ENCODE measurements at regions not wholly inside any gene's neighbourhood (a gene's known extent, or its start where the extent isn't known, plus 50 kb on each side); places are given as distances from the start of the nearest gene placed in this dataset.
A peak's percentile ranks its signal among the peaks of the same experiment; 100 is the strongest.

GRCh38 chr12:34236073-34236472 is 213.8 kb downstream of the ALG10 start (continued):
- peak; percentile 83; the same call in 1 of the 2 replicates for TF ChIP-seq TRIM22 (IDR thresholded peaks at IDR 0.05)
- peak; percentile 55 for TF ChIP-seq ZNF282 (IDR thresholded peaks at IDR 0.05; ENCODE audit: partially characterized antibody)
- TF ChIP-seq DMTF1 (CRISPR knock-in tag; IDR thresholded peaks at IDR 0.05), result no peak
- no peak for TF ChIP-seq HMGXB4 (CRISPR knock-in tag; IDR thresholded peaks at IDR 0.05; ENCODE audit: borderline replicate concordance in 1 of 2, low read depth in 1 of 2)

DNA sequence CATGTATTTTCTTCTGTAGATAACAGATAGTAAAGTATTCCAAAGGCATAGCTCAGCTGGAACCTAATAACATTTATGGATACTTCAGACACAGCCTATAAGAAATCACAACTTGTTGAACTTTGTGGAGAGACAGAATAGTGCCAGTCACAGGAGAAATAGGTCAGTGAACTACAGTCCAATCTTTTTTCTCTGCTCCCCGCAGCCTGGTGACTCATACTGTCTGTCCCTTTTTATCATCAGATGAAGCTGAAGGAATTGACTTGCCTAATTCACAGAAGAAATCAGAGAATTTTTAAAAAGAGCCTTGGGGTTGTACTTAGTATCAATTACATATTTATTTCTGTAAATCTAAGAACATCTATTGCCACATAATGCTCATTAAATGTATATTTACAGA is 222.3 kb downstream of the ALG10 start:
- ATAC-seq (no peak), DNase-seq (ENCODE audit: low spot score) (no peak), FAIRE-seq (no peak)
- Histone ChIP-seq H3K36me3 (replicated peaks in 1 of 2; ENCODE audit: control insufficient read depth in 1 of 2, insufficient read depth in 2 of 2, low read length in 2 of 2) (no peaks in the 10 kb centered on the region), H3K27me3 (ENCODE audit: control insufficient read depth in 1 of 2, insufficient read depth in 2 of 2, low read length in 2 of 2) (no peaks in the 10 kb centered on the region), H3K4me1 (ENCODE audit: insufficient read depth, low read length) (no peaks in the 10 kb centered on the region), H3K9me3 (ENCODE audit: low read length) (no peaks in the 10 kb centered on the region), H3K79me2 (ENCODE audit: insufficient read depth, low read length) (no peaks in the 10 kb centered on the region), H3K27ac (ENCODE audit: extremely low read length, insufficient read depth, low read length) (no peak overlapping the region), H3K4me3 (replicated peaks in 1 of 3; ENCODE audit: insufficient read depth in 1 of 3, low read depth in 2 of 3, low read length in 3 of 3) (no peak overlapping the region), H4K20me1 (ENCODE audit: insufficient read depth, low read length) (no peaks in the 10 kb centered on the region), H3K9ac (ENCODE audit: insufficient read depth, low read depth, low read length) (no peak overlapping the region), H2AFZ (ENCODE audit: low read length) (no peak overlapping the region), H3K4me2 (ENCODE audit: low read depth, low read length) (no peak overlapping the region)
- BruUV-seq (replicated peaks), result no TSS peak
- in situ Hi-C loops (cut with HindIII; ENCODE audit: extremely low pct_ligation_motif_present, low pct_unique_long_range_greater_than_20kb) (no loop called here), intact Hi-C loops (cut with micrococcal nuclease; ENCODE audit: unreplicated experiment) (no loop called here)
- WGBS (ENCODE audit: low lambda C conversion rate), result 0% methylated on average over 1 of the region's 1 CpG
- ChIA-PET CTCF (ENCODE audit: low intra/inter-chr PET ratio, low total read pairs) (no interaction called here), POLR2A (no interaction called here)
- TF ChIP-seq ZNF24 (IDR thresholded peaks at IDR 0.05) (no peak), CSRNP2 (CRISPR knock-in tag; conservative IDR thresholded peaks at IDR 0.05; ENCODE audit: low read depth) (no peak), SP2 (CRISPR knock-in tag; IDR thresholded peaks at IDR 0.05) (no peak), KLF15 (CRISPR knock-in tag; IDR thresholded peaks at IDR 0.05; ENCODE audit: borderline replicate concordance) (no peak), ZNF251 (CRISPR knock-in tag; IDR thresholded peaks at IDR 0.05) (no peak), ZNF12 (CRISPR knock-in tag; IDR thresholded peaks at IDR 0.05) (no peak), ZNF703 (CRISPR knock-in tag; IDR thresholded peaks at IDR 0.05; ENCODE audit: borderline replicate concordance) (no peak), ZNF615 (CRISPR knock-in tag; IDR thresholded peaks at IDR 0.05; ENCODE audit: borderline replicate concordance) (no peak)
- TF ChIP-seq, protein P1, sequence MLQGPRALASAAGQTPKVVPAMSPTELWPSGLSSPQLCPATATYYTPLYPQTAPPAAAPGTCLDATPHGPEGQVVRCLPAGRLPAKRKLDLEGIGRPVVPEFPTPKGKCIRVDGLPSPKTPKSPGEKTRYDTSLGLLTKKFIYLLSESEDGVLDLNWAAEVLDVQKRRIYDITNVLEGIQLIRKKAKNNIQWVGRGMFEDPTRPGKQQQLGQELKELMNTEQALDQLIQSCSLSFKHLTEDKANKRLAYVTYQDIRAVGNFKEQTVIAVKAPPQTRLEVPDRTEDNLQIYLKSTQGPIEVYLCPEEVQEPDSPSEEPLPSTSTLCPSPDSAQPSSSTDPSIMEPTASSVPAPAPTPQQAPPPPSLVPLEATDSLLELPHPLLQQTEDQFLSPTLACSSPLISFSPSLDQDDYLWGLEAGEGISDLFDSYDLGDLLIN (CRISPR knock-in tag; IDR thresholded peaks at IDR 0.05; ENCODE audit: borderline replicate concordance), result no peak

All from HepG2 (cell line).